GM06990 (cell line): ENCODE measurements at regions not wholly inside any gene's neighbourhood (a gene's known extent, or its start where the extent isn't known, plus 50 kb on each side); places are given as distances from the start of the nearest gene placed in this dataset.

Source experiments
- DNase-seq: peaks from one replicate; pipeline ENCODE4 v3.0.0-alpha.2; 2011; ENCODE audit not compliant: insufficient read length; ENCODE audit errors: extremely low read depth
- H3K27me3 ChIP-seq: replicated peaks from 2 replicates; pipeline ENCODE4 v1.6.0; 2011; ENCODE audit warnings: low read length; ENCODE audit not compliant: control insufficient read depth, insufficient read depth
- H3K36me3 ChIP-seq: 2 replicates; pipeline ENCODE4 v1.5.1; 2011; ENCODE audit warnings: low read length; ENCODE audit not compliant: control insufficient read depth, insufficient read depth
- H3K4me3 ChIP-seq: replicated peaks from 2 replicates; pipeline ENCODE4 v1.5.1; 2011; ENCODE audit warnings: low read depth, mild to moderate bottlenecking, control low read depth, low read length
- CTCF ChIP-seq: IDR thresholded peaks from 2 replicates; pipeline ENCODE4 v1.5.1; 2011; ENCODE audit warnings: low read length, control low read depth, mild to moderate bottlenecking, inconsistent platforms; ENCODE audit not compliant: insufficient read depth, poor library complexity, severe bottlenecking

DNA sequence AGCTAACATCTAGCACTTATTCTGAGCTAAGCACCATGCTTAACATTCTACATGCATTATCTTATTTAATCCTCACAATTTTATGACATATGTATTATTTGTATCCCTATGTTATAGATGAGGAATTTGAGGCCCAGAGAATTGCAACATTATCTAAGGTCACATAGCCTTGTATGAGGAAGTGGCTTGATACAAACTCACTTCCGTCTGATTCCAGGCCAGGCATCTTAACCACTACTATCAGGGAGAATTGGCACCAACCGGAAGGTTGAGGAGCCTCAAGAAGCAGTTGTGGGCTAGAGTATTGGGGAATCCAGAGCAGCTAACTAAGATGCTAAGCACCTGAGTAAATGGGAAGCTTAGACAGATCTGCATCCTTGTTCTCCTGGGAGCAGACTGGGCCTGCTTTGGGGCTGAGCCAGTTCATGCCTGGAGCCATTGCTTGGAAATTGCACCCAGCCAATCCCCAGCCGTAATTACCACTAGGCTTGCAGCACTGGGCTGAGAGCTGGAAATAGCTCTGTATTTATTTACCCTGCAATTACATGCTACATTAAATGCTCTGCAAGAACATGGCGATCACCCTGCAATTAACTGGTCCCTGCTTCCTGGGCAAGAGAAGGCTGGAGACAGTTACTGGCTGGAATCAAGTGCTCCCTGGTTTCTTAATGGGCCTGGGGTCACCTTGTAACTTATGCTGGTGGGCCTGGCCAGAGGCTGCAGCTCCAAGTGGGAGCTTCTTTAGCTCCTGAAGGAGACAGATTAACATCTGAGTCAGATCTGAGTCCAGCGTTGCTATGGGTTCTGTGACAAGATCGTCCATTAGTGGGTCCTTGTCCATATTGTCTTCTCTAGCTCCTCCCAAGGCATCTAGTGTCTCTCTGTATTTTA is 273.1 kb upstream of the CCL2 start:
- TF ChIP-seq CTCF = no peak
- Histone ChIP-seq H3K27me3 (no peaks in the 10 kb centered on the region), H3K36me3 (no peaks in the 10 kb centered on the region), H3K4me3 (no peak overlapping the region)
- no peak for DNase-seq

DNA sequence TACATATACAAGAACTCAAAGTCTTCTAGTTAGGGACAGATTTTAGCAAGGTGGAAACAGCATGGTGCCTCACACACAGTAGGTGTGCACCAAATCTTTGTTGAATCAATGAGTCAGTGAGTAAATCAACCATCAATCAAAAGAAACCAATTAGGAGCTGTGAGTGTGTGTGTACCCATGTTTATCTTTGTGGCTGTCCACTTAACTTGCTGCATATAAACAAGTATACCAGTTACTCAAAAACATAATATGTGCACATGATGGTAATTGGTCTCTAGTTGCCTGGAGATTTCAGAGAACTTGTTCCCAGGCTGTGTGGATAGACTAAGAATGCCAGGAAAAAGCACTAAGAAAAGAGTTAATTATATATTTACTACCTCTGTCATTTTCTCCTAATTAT is 272.2 kb upstream of the CCL2 start:
- DNase-seq = no peak
- TF ChIP-seq CTCF = no peak
- no peak overlapping the region for H3K4me3 ChIP-seq
- H3K36me3 ChIP-seq = no peaks in the 10 kb centered on the region
- H3K27me3 ChIP-seq = no peaks in the 10 kb centered on the region

DNA sequence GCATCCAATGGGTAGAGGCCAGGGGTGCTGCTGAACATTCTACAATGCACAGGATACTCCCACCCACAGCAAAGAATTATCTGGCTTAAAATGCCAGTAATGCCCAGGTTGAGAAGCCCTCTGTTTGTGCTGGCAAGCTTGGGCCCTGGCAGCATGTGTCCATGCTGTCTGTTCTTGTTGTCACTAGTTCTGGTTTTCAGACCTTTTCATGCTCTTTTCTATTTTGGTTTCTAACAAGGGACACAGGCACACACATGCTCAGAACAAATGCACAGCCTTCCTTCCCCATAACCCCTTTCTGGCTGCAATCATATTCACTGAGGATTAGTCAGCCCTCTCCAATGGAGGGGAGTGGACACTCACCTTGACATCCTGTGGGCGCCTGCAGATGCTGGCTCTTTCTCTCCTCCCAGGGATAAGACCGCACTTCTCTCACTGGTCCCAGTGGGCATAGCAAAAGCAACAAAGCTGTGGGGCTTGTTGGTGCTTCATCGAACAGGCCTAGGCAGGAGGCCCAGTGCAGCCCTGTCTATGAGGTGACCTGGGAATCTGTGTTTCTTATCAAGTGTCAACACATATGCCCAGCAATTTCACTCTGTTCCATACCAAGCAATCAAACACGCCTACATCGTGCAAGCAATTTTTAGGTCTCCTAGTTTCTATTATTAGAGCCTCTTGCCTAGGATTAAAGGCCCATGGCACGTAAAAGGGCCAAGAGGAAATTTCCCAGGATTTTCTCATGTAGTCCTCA is 271.1 kb upstream of the CCL2 start:
- no peaks in the 10 kb centered on the region for H3K36me3 ChIP-seq
- H3K4me3 ChIP-seq = no peak overlapping the region
- DNase-seq = no peak
- no peak for TF ChIP-seq CTCF
- H3K27me3 ChIP-seq = no peaks in the 10 kb centered on the region

DNA sequence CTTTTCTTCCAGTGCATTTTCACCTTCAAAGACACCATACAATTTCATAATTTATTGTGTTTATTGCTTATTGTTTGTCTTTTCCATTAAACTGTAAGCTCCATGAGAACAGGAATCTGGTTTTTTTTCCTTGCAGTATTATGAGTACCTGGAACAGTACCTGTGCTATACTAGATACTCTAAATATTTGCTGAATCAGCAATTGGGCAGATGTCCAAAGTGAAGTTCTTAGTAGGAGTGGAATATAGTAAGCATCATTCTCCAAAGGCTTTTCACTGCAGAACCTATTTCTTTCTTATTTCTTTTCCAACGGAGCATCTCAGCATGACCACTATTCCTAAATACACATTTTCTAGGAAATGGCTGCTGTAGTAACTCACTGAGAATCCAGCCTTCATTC is 269.0 kb upstream of the CCL2 start:
- no peak for TF ChIP-seq CTCF
- Histone ChIP-seq H3K27me3 (no peaks in the 10 kb centered on the region), H3K36me3 (no peaks in the 10 kb centered on the region), H3K4me3 (no peak overlapping the region)
- DNase-seq = no peak

DNA sequence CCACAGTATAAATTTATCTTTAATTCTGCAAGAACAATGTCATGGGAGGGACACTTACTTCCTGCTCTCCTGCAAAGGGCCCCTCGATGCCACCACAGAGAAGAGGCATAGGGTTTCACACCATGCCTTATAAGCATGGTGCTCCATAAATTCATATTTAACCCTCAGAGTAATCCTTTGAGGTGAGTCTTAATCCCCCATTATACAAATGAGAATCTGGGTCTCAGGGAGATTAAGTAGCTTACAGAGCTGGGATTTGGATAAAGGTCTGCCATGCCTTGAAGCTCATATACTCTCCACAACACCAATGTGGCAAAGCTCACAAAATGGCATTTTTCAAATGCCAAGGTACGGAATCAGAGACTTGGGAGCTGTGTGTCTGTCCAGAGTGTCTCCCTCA is 268.5 kb upstream of the CCL2 start:
- H3K4me3 ChIP-seq = no peak overlapping the region
- TF ChIP-seq CTCF = no peak
- no peak for DNase-seq
- no peaks in the 10 kb centered on the region for H3K27me3 ChIP-seq
- no peaks in the 10 kb centered on the region for H3K36me3 ChIP-seq
